Chondrocyte (in vitro differentiated cells): ENCODE measurements at regions not wholly inside any gene's neighbourhood (a gene's known extent, or its start where the extent isn't known, plus 50 kb on each side); places are given as distances from the start of the nearest gene placed in this dataset.

Experiments
- DNase-seq: peaks from one replicate; pipeline ENCODE4 v3.0.0; 2021; ENCODE audit warnings: mixed read lengths, low spot score
- H3K27ac Mint-ChIP-seq: one replicate; pipeline ENCODE4 v1.8.0; 2021; ENCODE audit warnings: mild to moderate bottlenecking, moderate library complexity, mixed read lengths; ENCODE audit not compliant: unreplicated experiment
- H3K27me3 Mint-ChIP-seq: 2 replicates; pipeline ENCODE4 v1.8.0; 2021; ENCODE audit warnings: low read depth, mixed read lengths
- H3K36me3 Mint-ChIP-seq: 2 replicates; pipeline ENCODE4 v1.8.0; 2021; ENCODE audit warnings: low read depth, mixed read lengths
- H3K4me1 Mint-ChIP-seq: 2 replicates; pipeline ENCODE4 v1.8.0; 2021; ENCODE audit warnings: low read depth, mild to moderate bottlenecking, mixed read lengths
- H3K4me3 Mint-ChIP-seq: one replicate; pipeline ENCODE4 v1.8.0; 2021; ENCODE audit warnings: mild to moderate bottlenecking, moderate library complexity, mixed read lengths; ENCODE audit not compliant: unreplicated experiment
- H3K9me3 Mint-ChIP-seq: 2 replicates; pipeline ENCODE4 v1.8.0; 2021; ENCODE audit warnings: low read depth, mixed read lengths
- TF ChIP-seq, protein P1 (sequence below): fragments of 200-600 bp; sonication (generic); IDR thresholded peaks from 2 replicates; pipeline ENCODE4 v1.5.0; 2021; ENCODE audit warnings: antibody characterized with exemption, mild to moderate bottlenecking, moderate library complexity

DNA sequence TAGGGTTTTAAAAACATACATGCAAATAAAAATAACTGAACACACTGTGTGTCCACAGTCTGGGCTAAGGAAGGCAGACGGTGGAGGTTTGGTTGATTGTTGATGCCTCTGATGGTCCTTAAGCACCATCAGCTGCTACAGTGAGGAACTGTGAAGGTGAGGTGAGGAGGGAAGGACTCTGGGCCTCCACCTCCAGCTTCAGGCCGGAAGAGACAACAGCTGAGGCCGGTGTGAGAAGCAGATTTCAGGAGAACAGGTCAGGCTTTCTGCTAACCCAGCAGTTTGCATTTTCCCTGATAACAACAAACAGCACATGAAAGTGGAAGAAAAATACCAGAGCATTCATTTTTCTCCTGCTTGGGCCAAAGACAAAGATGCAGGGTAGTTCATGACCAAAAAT is 189.9 kb upstream of the AJAP1 start:
- H3K9me3 Mint-ChIP-seq, result peaks cover 40% of the 10 kb centered on the region
- H3K4me1 Mint-ChIP-seq, result no peaks in the 10 kb centered on the region
- TF ChIP-seq, protein P1, sequence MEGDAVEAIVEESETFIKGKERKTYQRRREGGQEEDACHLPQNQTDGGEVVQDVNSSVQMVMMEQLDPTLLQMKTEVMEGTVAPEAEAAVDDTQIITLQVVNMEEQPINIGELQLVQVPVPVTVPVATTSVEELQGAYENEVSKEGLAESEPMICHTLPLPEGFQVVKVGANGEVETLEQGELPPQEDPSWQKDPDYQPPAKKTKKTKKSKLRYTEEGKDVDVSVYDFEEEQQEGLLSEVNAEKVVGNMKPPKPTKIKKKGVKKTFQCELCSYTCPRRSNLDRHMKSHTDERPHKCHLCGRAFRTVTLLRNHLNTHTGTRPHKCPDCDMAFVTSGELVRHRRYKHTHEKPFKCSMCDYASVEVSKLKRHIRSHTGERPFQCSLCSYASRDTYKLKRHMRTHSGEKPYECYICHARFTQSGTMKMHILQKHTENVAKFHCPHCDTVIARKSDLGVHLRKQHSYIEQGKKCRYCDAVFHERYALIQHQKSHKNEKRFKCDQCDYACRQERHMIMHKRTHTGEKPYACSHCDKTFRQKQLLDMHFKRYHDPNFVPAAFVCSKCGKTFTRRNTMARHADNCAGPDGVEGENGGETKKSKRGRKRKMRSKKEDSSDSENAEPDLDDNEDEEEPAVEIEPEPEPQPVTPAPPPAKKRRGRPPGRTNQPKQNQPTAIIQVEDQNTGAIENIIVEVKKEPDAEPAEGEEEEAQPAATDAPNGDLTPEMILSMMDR, result no peak
- no peak overlapping the region for H3K4me3 Mint-ChIP-seq
- H3K27me3 Mint-ChIP-seq, result no peaks in the 10 kb centered on the region
- peaks cover 2% of the 10 kb centered on the region for H3K36me3 Mint-ChIP-seq
- DNase-seq, result peak; percentile 9
- no peak overlapping the region for H3K27ac Mint-ChIP-seq

DNA sequence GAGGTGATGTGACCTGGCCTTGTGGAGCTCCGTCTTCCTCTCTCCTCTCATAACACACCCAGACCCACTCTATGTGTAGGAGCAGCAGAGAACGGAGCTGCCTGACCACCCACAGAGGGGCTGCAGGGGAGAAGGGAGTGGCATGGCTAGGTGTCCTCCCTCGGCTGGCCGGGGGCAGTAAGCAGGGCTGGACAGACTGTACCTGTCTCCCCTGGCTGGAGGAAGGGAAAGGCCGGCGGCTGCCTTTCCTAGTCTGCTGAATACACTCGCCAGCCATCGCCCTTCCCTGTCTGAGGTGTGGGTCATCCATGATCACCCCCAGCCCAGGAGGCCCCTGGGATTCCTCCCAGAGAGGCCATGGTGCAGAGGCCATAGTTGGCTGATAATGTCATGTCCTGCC is 187.2 kb upstream of the AJAP1 start:
- TF ChIP-seq, protein P1, result no peak
- peaks cover under 1% of the 10 kb centered on the region for H3K36me3 Mint-ChIP-seq
- H3K9me3 Mint-ChIP-seq, result peaks cover 37% of the 10 kb centered on the region
- peak; percentile 59 for DNase-seq
- H3K4me3 Mint-ChIP-seq, result no peak overlapping the region
- H3K27ac Mint-ChIP-seq, result no peak overlapping the region
- H3K27me3 Mint-ChIP-seq, result no peaks in the 10 kb centered on the region
- no peaks in the 10 kb centered on the region for H3K4me1 Mint-ChIP-seq

DNA sequence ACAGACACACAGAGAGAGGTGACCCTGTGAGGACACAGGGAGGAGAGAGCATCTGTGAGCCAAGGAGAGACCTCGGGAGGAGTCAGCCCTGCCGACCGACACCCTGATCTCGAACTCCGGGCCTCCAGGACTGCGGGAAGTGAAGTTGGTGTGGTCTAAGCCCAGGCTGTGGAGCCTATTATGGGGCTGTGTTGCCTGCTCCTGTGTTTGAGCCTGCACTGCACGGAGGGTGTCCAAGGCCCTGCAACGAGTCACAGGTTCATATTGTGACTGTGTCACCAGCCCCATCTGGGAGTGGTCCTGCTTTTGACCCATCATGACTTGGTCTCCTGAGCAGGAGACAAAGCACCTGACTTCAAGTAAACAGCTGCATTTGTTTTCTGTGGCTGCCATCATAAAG is 186.0 kb upstream of the AJAP1 start:
- peak; percentile 72 for DNase-seq
- H3K4me3 Mint-ChIP-seq, result no peak overlapping the region
- no peaks in the 10 kb centered on the region for H3K27me3 Mint-ChIP-seq
- no peaks in the 10 kb centered on the region for H3K4me1 Mint-ChIP-seq
- H3K36me3 Mint-ChIP-seq, result no peaks in the 10 kb centered on the region
- TF ChIP-seq, protein P1, result no peak
- peaks cover 37% of the 10 kb centered on the region for H3K9me3 Mint-ChIP-seq
- no peak overlapping the region for H3K27ac Mint-ChIP-seq

DNA sequence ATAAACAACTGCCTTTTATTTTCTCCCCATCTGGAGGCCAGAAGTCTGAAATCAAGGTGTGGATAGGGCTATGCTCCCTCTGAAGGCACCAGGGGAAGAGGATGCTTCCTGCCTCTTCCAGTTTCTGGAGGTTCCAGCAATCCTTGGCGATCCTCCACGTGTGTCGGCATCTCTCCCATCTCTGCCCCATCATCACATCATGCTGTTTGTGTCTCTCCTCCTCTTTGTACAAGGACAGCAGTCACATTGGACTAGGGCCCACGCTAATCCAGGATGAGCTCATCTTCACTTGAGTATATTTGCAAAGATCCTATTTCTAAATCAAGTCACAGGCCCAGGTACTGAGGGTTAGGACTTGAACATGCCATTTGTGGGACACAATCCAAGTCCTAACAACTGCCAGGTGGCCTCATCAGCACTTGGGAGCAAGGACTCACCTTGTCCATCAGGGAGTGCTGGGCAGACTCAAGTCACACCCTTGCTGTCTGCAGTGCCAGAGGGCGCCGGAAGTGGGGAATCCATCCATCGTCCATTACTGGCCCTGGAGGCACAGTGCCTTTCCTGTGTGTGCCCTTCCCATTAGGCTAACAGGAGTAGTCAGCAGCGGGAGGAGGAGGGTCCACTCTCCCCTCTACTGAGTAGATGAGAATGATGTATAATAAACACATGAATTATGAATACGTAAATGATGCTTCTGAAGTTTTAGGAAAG is 185.4 kb upstream of the AJAP1 start:
- no peaks in the 10 kb centered on the region for H3K36me3 Mint-ChIP-seq
- peak; percentile 56 for DNase-seq
- H3K9me3 Mint-ChIP-seq, result peaks cover 43% of the 10 kb centered on the region
- H3K27ac Mint-ChIP-seq, result no peak overlapping the region
- no peaks in the 10 kb centered on the region for H3K27me3 Mint-ChIP-seq
- H3K4me1 Mint-ChIP-seq, result no peaks in the 10 kb centered on the region
- H3K4me3 Mint-ChIP-seq, result no peak overlapping the region
- TF ChIP-seq, protein P1, result no peak

DNA sequence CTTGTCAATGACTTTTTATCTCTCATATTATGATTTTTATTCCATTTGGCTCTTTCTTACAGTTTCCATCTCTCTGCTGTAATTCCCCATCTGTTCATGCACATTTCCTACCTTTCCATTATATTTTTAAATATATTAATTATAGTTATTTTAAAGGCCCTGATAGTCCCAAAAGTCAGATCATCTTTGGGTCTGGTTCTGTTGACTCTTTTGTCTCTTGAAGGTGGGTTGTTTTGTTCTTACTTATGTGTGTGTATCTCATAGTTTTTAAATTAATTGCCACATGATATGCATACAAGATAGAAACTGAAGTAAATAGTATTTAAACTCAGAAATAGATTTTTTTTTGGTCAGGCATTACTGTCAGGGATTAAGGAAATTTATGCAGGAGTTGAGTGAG is 178.0 kb upstream of the AJAP1 start:
- Mint-ChIP-seq H3K4me1 (no peaks in the 10 kb centered on the region), H3K27me3 (no peaks in the 10 kb centered on the region), H3K27ac (no peak overlapping the region), H3K36me3 (no peaks in the 10 kb centered on the region), H3K4me3 (no peak overlapping the region), H3K9me3 (peaks cover 60% of the 10 kb centered on the region)
- TF ChIP-seq, protein P1, result no peak
- no peak for DNase-seq
